HFF-Myc (cell line): ENCODE measurements at regions not wholly inside any gene's neighbourhood (a gene's known extent, or its start where the extent isn't known, plus 50 kb on each side); places are given as distances from the start of the nearest gene placed in this dataset.
"Not testable (repeated sequence)": the region's sequence is repeated elsewhere in the genome, so short reads cannot be mapped to it uniquely, and the experiment has no call there.

Source experiments
- DNase-seq: peaks from one replicate; pipeline ENCODE4 v3.0.0-alpha.2; 2011; ENCODE audit warnings: low read depth; ENCODE audit errors: extremely low read depth
- H3K4me3 ChIP-seq: replicated peaks from 2 replicates; pipeline ENCODE4 v1.5.1; 2011; ENCODE audit warnings: low read depth, mild to moderate bottlenecking, control low read depth, low read length
- TF ChIP-seq, protein P1 (sequence below): IDR thresholded peaks from 2 replicates; pipeline ENCODE4 v1.5.1; 2012; ENCODE audit warnings: mild to moderate bottlenecking, low read depth, low read length, control low read depth; ENCODE audit errors: missing control alignments

DNA sequence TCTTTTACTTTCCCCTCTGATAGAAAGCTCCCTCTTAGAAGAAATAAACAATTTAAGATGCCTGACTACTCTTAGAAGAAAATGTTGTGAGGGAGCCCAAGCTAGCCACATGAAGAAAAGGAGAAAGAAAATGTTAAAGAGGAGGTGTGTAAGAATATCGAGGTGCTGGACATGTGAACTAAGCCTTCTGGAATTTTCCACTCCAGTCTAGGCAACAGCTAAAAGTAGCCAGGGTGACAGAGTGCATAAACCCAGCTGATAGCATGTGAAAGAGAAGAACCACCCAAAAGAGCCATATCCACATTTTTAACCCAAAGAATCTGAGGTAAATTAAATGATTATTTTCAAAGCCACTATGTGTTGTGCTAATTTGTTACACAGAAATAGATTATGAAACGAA lies 1690.6 kb upstream of the LRRTM3 start:
- DNase-seq: no peak
- TF ChIP-seq, protein P1, sequence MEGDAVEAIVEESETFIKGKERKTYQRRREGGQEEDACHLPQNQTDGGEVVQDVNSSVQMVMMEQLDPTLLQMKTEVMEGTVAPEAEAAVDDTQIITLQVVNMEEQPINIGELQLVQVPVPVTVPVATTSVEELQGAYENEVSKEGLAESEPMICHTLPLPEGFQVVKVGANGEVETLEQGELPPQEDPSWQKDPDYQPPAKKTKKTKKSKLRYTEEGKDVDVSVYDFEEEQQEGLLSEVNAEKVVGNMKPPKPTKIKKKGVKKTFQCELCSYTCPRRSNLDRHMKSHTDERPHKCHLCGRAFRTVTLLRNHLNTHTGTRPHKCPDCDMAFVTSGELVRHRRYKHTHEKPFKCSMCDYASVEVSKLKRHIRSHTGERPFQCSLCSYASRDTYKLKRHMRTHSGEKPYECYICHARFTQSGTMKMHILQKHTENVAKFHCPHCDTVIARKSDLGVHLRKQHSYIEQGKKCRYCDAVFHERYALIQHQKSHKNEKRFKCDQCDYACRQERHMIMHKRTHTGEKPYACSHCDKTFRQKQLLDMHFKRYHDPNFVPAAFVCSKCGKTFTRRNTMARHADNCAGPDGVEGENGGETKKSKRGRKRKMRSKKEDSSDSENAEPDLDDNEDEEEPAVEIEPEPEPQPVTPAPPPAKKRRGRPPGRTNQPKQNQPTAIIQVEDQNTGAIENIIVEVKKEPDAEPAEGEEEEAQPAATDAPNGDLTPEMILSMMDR: no peak

DNA sequence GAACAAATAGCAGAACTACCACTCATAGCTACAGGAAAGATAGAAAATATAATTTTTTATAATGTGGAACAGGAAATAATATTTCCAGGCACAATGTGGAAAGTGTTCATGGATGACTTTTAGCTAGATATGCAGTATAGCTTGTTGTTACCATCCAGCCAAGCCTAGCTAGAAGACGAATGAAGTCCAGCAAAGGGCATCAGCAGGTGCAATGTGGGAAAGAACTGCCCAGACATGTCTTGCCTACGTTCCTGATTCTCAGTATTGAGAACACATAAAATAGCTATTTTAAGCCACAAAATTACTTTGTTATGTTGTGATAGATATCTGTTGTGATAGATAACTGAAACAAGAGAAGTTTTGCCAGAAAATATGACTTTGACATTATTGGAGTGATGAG lies 1690.0 kb upstream of the LRRTM3 start:
- H3K4me3 ChIP-seq: no peak overlapping the region
- DNase-seq: no peak
- TF ChIP-seq, protein P1: no peak

More for the DNA sequence above, 1690.6 kb upstream of the LRRTM3 start:
- H3K4me3 ChIP-seq: no peak overlapping the region

DNA sequence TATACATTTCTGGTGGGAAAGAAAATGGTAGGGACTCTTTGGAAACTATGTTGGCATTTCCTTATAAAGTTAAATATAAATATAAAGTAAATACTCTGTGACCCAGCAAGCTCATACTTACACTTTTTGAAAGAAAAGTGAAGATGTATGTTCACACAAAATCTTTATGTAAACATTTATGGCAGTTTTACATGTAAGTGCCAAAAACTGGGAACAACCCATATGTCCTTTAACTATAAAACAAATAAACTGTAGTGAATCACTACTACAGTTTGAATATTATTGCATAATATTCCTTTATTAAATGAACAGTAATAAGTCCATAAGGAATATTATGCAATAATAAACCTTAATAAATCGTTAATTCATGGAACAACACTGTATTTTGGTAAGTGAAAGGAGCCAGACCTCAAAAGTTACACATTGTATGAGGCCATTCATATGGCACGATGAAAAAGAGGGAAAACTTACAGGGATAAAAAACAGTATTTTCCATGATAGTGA lies 1660.3 kb upstream of the LRRTM3 start:
- TF ChIP-seq, protein P1: no peak
- H3K4me3 ChIP-seq: no peak overlapping the region
- DNase-seq: no peak

DNA sequence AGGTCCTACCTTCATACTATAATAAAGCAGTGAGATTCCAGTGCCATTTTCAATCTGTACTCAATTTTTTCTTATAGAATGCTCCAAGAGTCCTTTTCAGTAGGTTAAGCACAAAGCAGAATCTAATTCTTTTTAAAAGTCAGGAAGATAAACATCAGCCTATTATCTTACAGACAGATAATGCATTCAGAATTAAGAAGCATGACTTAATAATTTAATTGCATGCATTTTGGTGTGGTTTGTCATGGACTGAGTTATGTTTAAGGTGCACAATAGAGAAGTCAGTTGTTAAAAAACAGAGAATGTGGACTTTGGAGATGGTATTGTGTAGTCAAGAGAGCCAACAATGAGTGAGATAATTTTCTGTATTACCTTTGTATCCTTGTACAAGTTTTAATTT lies 1656.3 kb upstream of the LRRTM3 start:
- H3K4me3 ChIP-seq, DNase-seq: not testable (repeated sequence)

DNA sequence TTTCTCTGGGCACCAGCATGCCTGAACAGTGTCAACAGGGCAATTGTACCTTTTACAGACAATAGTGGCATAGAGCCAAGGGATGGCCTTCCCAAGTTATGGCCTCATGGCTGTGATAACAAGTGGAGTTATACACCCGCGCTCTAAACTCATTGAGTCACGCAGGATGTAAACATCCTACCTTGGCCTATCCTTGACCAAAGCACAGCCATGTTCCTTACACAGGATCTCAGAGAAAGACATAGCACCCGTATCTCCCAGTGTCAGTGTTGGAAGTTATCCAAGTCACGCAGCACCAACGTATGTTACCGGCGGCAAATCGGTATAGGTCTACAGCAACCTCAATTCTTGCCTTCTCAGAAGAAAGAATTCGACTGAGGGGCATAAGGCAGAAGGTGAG lies 1654.9 kb upstream of the LRRTM3 start:
- TF ChIP-seq, protein P1: no peak
- DNase-seq: no peak

DNA sequence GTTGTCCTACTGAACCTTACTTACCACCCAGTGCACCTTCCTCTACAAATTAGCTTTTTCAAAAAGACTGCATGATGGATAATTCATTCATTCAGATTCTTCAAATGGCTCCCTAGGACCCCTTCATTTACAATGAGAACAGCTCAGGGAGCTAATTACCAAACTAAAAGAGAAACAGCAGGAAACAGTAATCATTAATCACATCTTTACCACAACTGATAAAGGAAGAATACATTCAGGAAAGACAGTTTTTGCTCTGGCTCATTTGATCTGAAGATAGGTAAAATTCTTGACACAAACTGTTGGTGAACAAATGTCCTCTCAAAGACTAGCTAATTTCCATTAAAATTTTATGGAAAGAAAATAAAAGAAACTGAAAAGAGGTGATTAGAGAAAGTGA lies 1652.7 kb upstream of the LRRTM3 start:
- TF ChIP-seq, protein P1: no peak

More for the DNA sequence above, 1654.9 kb upstream of the LRRTM3 start:
- no peak overlapping the region for H3K4me3 ChIP-seq

DNA sequence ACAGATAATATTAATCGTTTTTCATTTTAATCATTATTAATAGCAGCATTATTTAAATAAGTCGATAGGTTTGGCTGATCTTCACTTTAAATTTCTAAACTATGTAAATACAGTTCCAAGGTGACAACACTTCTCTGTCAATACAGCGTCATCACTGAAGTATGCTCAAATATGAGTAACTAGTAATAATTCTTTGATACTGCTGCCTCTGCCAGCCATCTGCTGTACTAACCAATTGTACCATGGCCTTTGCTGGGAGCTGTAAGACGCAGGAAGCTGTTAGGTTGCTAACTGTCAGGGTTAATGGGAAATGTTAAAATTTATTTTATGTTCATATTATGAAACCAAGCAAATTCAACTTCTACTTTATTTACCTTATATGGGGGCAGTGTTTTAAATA lies 1650.5 kb upstream of the LRRTM3 start:
- no peak for DNase-seq
- H3K4me3 ChIP-seq: no peak overlapping the region
- TF ChIP-seq, protein P1: no peak

More for the DNA sequence above, 1652.7 kb upstream of the LRRTM3 start:
- DNase-seq: no peak
- H3K4me3 ChIP-seq: no peak overlapping the region
